Lung (tissue), 11 donors: ENCODE measurements at regions not wholly inside any gene's neighbourhood (a gene's known extent, or its start where the extent isn't known, plus 50 kb on each side); places are given as distances from the start of the nearest gene placed in this dataset.
"Not testable (repeated sequence)": the region's sequence is repeated elsewhere in the genome, so short reads cannot be mapped to it uniquely, and the experiment has no call there.

Experiments
- ATAC-seq: fragments of 200-7000 bp; cut with Tn5 transposase; one replicate; pipeline ENCODE4 v1.9.1; 2020; ENCODE audit warnings: moderate number of reproducible peaks; ENCODE audit not compliant: insufficient read depth, low FRiP score
- DNase-seq, 3 donors: peaks; one replicate each; pipeline ENCODE4 v3.0.0-alpha.2; 2013 to 2017
- H3K27ac ChIP-seq, 2 donors: one replicate each; pipeline ENCODE4 v1.5.1; 2013; ENCODE audit warnings: mild to moderate bottlenecking in 2 of 2, moderate library complexity in 2 of 2, control low read depth in 1 of 2, inconsistent platforms in 1 of 2, low read depth in 1 of 2, low read length in 1 of 2
- H3K27me3 ChIP-seq, 3 donors: one replicate each; pipeline ENCODE4 v1.5.1; 2013; ENCODE audit warnings: low read length in 2 of 3; ENCODE audit not compliant: control insufficient read depth in 3 of 3, insufficient read depth in 3 of 3
- H3K36me3 ChIP-seq, 4 donors: one replicate each; pipeline ENCODE4 v1.5.1; 2013; ENCODE audit warnings: low read length in 4 of 4, mild to moderate bottlenecking in 1 of 4, moderate library complexity in 1 of 4; ENCODE audit not compliant: control insufficient read depth in 4 of 4, insufficient read depth in 4 of 4
- H3K4me1 ChIP-seq, 5 donors: one replicate each; pipeline ENCODE4 v1.5.1; 2013; ENCODE audit warnings: low read length in 5 of 5, mild to moderate bottlenecking in 2 of 5, moderate library complexity in 1 of 5; ENCODE audit not compliant: control insufficient read depth in 5 of 5, insufficient read depth in 5 of 5
- H3K4me3 ChIP-seq: one replicate; pipeline ENCODE4 v1.5.1; 2013; ENCODE audit warnings: mild to moderate bottlenecking, control low read depth, moderate library complexity
- H3K9ac ChIP-seq, 2 donors: one replicate each; pipeline ENCODE4 v1.5.1; 2013; ENCODE audit warnings: low read length in 2 of 2, control low read depth in 1 of 2; ENCODE audit not compliant: insufficient read depth in 1 of 2
- H3K9me3 ChIP-seq, 4 donors: one replicate each; pipeline ENCODE4 v1.5.1; 2013; ENCODE audit warnings: low read length in 3 of 4, mild to moderate bottlenecking in 1 of 4, moderate library complexity in 1 of 4; ENCODE audit not compliant: control insufficient read depth in 4 of 4, insufficient read depth in 3 of 4
- WGBS, 2 donors: extraction: QIAGEN DNeasy Blood & Tissue Kit; methylation state at CpG; one replicate each; pipeline ENCODE4 v1.1.7; 2013; 5-methylcytosine and 5-hydroxymethylcytosine counted together
- TF ChIP-seq, protein P1 (sequence below): IDR thresholded peaks from 2 replicates; pipeline ENCODE4 v1.5.1; 2012; ENCODE audit warnings: mild to moderate bottlenecking; ENCODE audit errors: control extremely low read depth, extremely low read depth
- donor health status: control.
- donor health status: control.
- donor health status: Bipolar disorder and iron deficiency.
- donor health status: healthy.
- donor health status: DM: yes; HTN: yes; CAD: no.

DNA sequence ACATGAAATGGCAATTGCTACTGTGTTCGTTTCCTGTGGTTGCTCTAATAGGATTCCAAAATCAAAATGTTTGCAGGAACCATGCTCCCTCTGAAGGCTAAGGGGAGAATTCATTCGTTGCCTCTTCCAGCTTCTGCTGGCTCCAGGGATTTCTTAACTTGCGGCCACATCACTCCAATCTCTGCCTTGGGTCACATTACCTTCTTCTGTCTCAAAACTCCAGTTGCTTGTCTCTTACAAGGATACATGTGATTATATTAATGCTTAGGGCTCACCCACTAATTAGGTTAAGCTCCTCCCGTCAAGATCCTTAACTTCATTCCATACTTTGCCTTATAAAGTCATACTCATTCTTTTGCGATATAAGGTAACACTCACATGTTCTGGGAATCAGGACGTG lies 208.4 kb downstream of the RBM46 start:
- no peak for DNase-seq
- no peak for ATAC-seq
- Histone ChIP-seq H3K27ac (no peak overlapping the region), H3K9ac (no peak overlapping the region), H3K9me3 (no peaks in the 10 kb centered on the region), H3K36me3 (no peaks in the 10 kb centered on the region), H3K4me3 (no peak overlapping the region), H3K27me3 (no peaks in the 10 kb centered on the region), H3K4me1 (no peaks in the 10 kb centered on the region)
- WGBS, 2 donors = 82 to 83% methylated on average over 6 of the region's 6 CpGs
- TF ChIP-seq, protein P1, sequence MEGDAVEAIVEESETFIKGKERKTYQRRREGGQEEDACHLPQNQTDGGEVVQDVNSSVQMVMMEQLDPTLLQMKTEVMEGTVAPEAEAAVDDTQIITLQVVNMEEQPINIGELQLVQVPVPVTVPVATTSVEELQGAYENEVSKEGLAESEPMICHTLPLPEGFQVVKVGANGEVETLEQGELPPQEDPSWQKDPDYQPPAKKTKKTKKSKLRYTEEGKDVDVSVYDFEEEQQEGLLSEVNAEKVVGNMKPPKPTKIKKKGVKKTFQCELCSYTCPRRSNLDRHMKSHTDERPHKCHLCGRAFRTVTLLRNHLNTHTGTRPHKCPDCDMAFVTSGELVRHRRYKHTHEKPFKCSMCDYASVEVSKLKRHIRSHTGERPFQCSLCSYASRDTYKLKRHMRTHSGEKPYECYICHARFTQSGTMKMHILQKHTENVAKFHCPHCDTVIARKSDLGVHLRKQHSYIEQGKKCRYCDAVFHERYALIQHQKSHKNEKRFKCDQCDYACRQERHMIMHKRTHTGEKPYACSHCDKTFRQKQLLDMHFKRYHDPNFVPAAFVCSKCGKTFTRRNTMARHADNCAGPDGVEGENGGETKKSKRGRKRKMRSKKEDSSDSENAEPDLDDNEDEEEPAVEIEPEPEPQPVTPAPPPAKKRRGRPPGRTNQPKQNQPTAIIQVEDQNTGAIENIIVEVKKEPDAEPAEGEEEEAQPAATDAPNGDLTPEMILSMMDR = no peak

DNA sequence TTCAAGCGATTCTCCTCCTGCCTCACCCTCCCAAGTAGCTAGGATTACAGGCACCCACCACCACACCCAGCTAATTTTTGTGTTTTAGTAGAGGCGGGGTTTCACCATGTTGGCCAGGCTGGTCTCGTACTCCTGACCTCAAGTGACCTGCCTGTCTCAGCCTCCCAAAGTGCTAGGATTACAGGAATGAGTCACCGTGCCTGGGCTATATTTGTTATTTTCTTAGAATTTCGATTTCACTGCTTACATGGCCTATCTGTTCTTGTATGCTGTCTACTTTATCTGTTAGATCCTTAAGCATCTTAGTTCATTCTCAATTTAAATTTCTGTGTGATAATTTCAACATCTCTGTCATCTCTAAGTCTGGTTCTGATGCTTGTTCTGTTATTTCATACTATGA lies 210.6 kb upstream of the NPY2R start:
- H3K9ac ChIP-seq, DNase-seq, H3K27me3 ChIP-seq, H3K27ac ChIP-seq, H3K9me3 ChIP-seq, H3K4me1 ChIP-seq, H3K36me3 ChIP-seq, H3K4me3 ChIP-seq, ATAC-seq: not testable (repeated sequence)
- 75 to 86% methylated on average over 5 of the region's 5 CpGs for WGBS, 2 donors

DNA sequence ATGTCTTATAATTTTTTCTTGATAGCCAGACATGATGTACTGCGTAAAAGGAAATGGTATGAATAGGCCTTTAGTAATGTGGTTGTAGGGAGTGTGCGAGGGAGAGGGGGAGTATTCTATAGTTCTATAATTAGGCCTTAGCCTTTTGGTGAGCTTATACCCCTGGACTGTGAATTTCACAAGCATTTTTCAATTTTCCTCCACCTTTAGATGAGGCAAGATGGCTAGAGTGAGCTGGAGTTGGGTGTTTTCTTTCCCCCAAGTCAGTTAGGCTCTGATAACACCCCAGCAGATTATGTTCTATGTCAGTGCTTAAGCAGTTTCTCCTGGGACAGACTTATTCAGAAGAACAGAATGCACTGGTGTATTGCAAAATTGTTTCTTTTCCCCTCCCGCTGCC lies 210.2 kb upstream of the NPY2R start:
- no peaks in the 10 kb centered on the region for H3K9me3 ChIP-seq
- TF ChIP-seq, protein P1 = no peak
- H3K36me3 ChIP-seq = no peaks in the 10 kb centered on the region
- WGBS, 2 donors = 87 to 92% methylated on average over 3 of the region's 3 CpGs
- no peak overlapping the region for H3K4me3 ChIP-seq
- H3K9ac ChIP-seq = no peak overlapping the region
- no peaks in the 10 kb centered on the region for H3K4me1 ChIP-seq
- ATAC-seq (no peak), DNase-seq (no peak)
- no peak overlapping the region for H3K27ac ChIP-seq
- H3K27me3 ChIP-seq = no peaks in the 10 kb centered on the region

DNA sequence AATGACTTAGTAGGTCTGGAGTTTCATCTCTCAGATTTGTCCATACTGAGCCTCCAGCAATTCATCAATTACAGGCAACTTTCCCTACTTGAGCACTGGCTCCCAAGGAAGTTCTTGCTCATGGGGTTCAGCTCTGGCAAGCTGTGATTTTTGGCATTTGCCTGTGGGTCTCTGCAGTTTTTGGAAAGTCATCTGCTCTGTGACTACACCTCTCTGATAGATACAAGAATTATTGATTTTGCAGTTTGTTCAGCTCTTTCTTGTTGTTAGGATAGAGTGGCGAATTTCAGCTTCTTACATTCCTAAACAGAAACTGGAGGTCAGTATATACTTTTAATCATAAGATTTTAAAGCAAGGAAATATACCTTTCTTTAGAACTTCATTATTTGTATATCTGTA lies 209.7 kb upstream of the NPY2R start:
- Histone ChIP-seq H3K36me3 (no peaks in the 10 kb centered on the region), H3K9ac (no peak overlapping the region), H3K27ac (no peak overlapping the region), H3K4me1 (no peaks in the 10 kb centered on the region), H3K9me3 (no peaks in the 10 kb centered on the region), H3K4me3 (no peak overlapping the region), H3K27me3 (no peaks in the 10 kb centered on the region)
- no peak for DNase-seq
- ATAC-seq = no peak
- WGBS, 2 donors = 35 to 93% methylated on average over 1 of the region's 1 CpG
- TF ChIP-seq, protein P1 = no peak
